KMS-11 (cell line): ENCODE measurements at regions not wholly inside any gene's neighbourhood (a gene's known extent, or its start where the extent isn't known, plus 50 kb on each side); places are given as distances from the start of the nearest gene placed in this dataset.

Experiments used
- H2AFZ ChIP-seq: fragments of 200-600 bp; sonication (generic); 2 replicates; pipeline ENCODE4 v1.6.1; 2016; ENCODE audit warnings: antibody characterized with exemption, mixed run types, low read depth
- H3K27ac ChIP-seq: fragments of 200-600 bp; sonication (generic); 2 replicates; pipeline ENCODE4 v1.6.1; 2016; ENCODE audit warnings: mild to moderate bottlenecking, mixed run types
- H3K27me3 ChIP-seq: fragments of 200-600 bp; sonication (generic); 2 replicates; pipeline ENCODE4 v1.6.1; 2017; ENCODE audit warnings: mild to moderate bottlenecking, low read depth, mixed run types, moderate library complexity; ENCODE audit not compliant: insufficient read depth
- H3K36me3 ChIP-seq: fragments of 200-600 bp; sonication (generic); 2 replicates; pipeline ENCODE4 v1.6.1; 2017; ENCODE audit warnings: mild to moderate bottlenecking, mixed run types; ENCODE audit not compliant: insufficient read depth
- H3K4me1 ChIP-seq: fragments of 200-600 bp; sonication (generic); 2 replicates; pipeline ENCODE4 v1.6.1; 2016; ENCODE audit warnings: mild to moderate bottlenecking, low read depth, mixed run types; ENCODE audit not compliant: poor library complexity, severe bottlenecking
- H3K4me2 ChIP-seq: fragments of 200-600 bp; sonication (generic); 2 replicates; pipeline ENCODE4 v1.7.0; 2016; ENCODE audit warnings: mild to moderate bottlenecking, mixed run types
- H3K4me3 ChIP-seq: fragments of 200-600 bp; sonication (generic); IDR thresholded peaks from 2 replicates; pipeline ENCODE4 v1.6.1; 2017; ENCODE audit warnings: low read depth, low read length, mixed read lengths; ENCODE audit not compliant: insufficient read depth
- H3K79me2 ChIP-seq: fragments of 200-600 bp; sonication (generic); 2 replicates; pipeline ENCODE4 v1.6.1; 2016; ENCODE audit warnings: low read depth, mixed run types; ENCODE audit not compliant: insufficient read depth
- H3K9ac ChIP-seq: fragments of 200-600 bp; sonication (generic); 2 replicates; pipeline ENCODE4 v1.6.1; 2016; ENCODE audit warnings: mild to moderate bottlenecking, mixed run types
- H4K20me1 ChIP-seq: fragments of 200-600 bp; sonication (generic); 2 replicates; pipeline ENCODE4 v1.6.1; 2016; ENCODE audit warnings: mild to moderate bottlenecking, mixed run types; ENCODE audit not compliant: insufficient read depth
- CTCF ChIP-seq: fragments of 200-600 bp; sonication (generic); conservative IDR thresholded peaks from 2 replicates; pipeline ENCODE4 v1.6.1; 2017; ENCODE audit warnings: low read depth, mild to moderate bottlenecking, antibody characterized with exemption, low read length, moderate library complexity, mixed read lengths

DNA sequence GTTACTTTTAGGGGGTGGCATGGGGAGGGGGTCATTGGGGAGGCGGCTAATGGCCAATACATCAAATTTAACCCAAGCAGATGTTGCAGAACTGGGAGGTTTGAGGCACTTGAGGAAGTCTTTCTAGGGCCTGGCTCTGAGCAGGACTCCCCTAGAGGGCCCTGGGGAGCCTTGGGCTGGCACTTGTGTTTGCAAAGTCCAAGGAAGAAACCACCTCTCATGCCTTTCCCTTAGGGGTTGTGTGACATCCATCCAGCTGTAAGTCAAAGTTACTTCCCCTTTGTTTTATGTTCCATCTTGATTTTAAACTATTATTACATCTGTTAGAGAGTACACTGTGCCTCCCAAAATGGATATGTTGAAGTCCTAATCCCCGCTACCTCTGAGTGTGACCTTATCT, 159.9 kb downstream of the KATNAL1 start:
- Histone ChIP-seq H3K27ac (no peak overlapping the region), H3K79me2 (no peaks in the 10 kb centered on the region), H3K4me2 (no peak overlapping the region), H3K36me3 (no peaks in the 10 kb centered on the region), H3K4me1 (no peaks in the 10 kb centered on the region), H2AFZ (no peak overlapping the region), H4K20me1 (no peaks in the 10 kb centered on the region), H3K9ac (no peak overlapping the region), H3K27me3 (no peaks in the 10 kb centered on the region), H3K4me3 (no peak overlapping the region)
- no peak for TF ChIP-seq CTCF

GRCh38 chr13:30147015-30147414, 160.3 kb downstream of the KATNAL1 start:
- TF ChIP-seq CTCF: no peak
- H3K4me2 ChIP-seq: no peak overlapping the region
- no peaks in the 10 kb centered on the region for H4K20me1 ChIP-seq
- no peaks in the 10 kb centered on the region for H3K79me2 ChIP-seq
- H2AFZ ChIP-seq: no peak overlapping the region
- no peaks in the 10 kb centered on the region for H3K4me1 ChIP-seq
- H3K27ac ChIP-seq: no peak overlapping the region
- H3K4me3 ChIP-seq: no peak overlapping the region
- no peaks in the 10 kb centered on the region for H3K36me3 ChIP-seq
- no peaks in the 10 kb centered on the region for H3K27me3 ChIP-seq
- H3K9ac ChIP-seq: no peak overlapping the region

DNA sequence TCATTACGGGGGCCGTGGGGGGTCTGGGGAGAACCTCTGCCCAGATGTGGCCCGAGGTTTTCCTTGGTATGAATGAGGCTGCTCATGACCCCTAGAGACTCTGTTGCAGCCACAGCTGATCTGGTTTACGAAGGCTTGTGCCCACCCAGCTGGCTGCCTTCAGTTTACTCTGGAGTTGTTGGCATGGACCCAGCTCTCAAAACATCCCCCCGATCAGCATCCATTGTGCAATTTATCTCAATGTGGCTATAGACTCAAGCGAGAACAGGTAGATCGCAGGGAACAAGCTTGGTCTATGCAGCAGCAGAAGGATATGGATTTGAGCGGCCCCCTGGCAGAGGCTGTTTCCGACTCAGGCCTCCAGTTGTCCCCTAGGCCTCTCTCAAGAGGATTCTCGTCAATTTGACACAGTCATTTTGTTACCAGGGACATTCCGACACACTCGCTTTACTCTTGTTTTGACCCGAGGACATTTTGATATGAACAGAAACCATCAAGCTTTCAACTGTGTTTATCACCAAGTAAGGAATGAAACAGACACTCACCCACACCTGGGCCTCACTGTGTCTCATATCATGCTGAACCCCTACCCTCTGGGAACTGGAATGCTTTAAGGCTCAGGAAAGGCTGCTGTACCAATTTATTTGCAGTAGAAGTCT, 161.5 kb downstream of the KATNAL1 start:
- Histone ChIP-seq H3K36me3 (no peaks in the 10 kb centered on the region), H3K79me2 (no peaks in the 10 kb centered on the region), H4K20me1 (no peaks in the 10 kb centered on the region), H3K9ac (no peak overlapping the region), H2AFZ (no peak overlapping the region), H3K27me3 (no peaks in the 10 kb centered on the region), H3K27ac (no peak overlapping the region), H3K4me3 (no peak overlapping the region), H3K4me1 (no peaks in the 10 kb centered on the region), H3K4me2 (no peak overlapping the region)
- no peak for TF ChIP-seq CTCF

DNA sequence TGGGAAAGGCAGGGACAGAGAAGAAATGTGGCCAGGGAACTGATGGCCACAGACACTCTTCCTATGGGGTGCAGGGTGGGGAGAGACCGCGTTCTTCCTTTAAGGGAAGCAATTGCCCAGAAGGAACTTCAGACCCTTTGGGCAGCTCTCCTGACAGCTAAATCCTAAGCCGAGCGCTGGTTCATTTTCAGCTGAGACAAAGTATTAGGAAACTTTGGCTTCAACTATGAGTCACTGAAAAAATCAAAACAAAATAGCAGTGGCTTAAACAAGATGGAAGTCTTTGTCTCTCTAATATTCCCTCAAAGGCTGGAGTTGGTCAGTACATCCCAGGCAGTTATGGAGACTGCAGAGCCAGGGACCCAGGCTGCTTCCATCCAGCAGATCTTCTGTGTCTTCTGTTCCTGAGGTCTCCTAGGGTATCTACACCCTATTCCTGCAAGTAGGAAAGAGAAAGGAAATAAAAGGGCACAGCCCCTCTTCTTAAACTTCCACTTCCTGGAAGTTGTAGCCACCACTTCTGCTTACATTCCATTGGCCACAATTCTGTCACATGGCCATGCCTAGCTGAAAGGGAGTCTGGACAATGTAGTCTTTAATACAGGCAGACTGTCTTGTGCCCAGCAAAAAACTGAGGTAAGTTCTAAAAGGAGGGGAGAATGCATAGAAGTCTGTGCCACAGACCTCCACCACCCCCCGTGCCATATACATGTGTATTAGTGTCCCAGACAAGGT, 163.5 kb downstream of the KATNAL1 start:
- no peaks in the 10 kb centered on the region for H3K27me3 ChIP-seq
- H3K4me1 ChIP-seq: no peaks in the 10 kb centered on the region
- no peak overlapping the region for H3K4me2 ChIP-seq
- H3K79me2 ChIP-seq: no peaks in the 10 kb centered on the region
- H4K20me1 ChIP-seq: no peaks in the 10 kb centered on the region
- H3K4me3 ChIP-seq: no peak overlapping the region
- no peaks in the 10 kb centered on the region for H3K36me3 ChIP-seq
- H3K27ac ChIP-seq: no peak overlapping the region
- no peak for TF ChIP-seq CTCF
- no peak overlapping the region for H2AFZ ChIP-seq
- H3K9ac ChIP-seq: no peak overlapping the region
